Osteoblast (primary cell): ENCODE measurements at regions not wholly inside any gene's neighbourhood (a gene's known extent, or its start where the extent isn't known, plus 50 kb on each side); places are given as distances from the start of the nearest gene placed in this dataset.
A peak's percentile ranks its signal among the peaks of the same experiment; 100 is the strongest.
"Not testable (repeated sequence)": the region's sequence is repeated elsewhere in the genome, so short reads cannot be mapped to it uniquely, and the experiment has no call there.

Experiments
- DNase-seq: peaks from one replicate; pipeline ENCODE4 v3.0.0; 2011; ENCODE audit warnings: low spot score, mixed read lengths; ENCODE audit not compliant: insufficient read length; ENCODE audit errors: missing footprints
- H2AFZ ChIP-seq: 2 replicates; pipeline ENCODE4 v1.6.0; 2011; ENCODE audit warnings: mild to moderate bottlenecking, low read length
- H3K27ac ChIP-seq: 2 replicates; pipeline ENCODE4 v1.5.1; 2011; ENCODE audit warnings: mild to moderate bottlenecking, low read depth, low read length, moderate library complexity
- H3K27me3 ChIP-seq: 2 replicates; pipeline ENCODE4 v1.6.0; 2012; ENCODE audit warnings: mild to moderate bottlenecking, control low read depth, inconsistent platforms, low read length, moderate library complexity; ENCODE audit not compliant: insufficient read depth
- H3K36me3 ChIP-seq: 2 replicates; pipeline ENCODE4 v1.5.1; 2011; ENCODE audit warnings: mild to moderate bottlenecking, low read length, control low read depth, moderate library complexity; ENCODE audit not compliant: insufficient read depth
- H3K4me1 ChIP-seq: 2 replicates; pipeline ENCODE4 v1.5.1; 2011; ENCODE audit warnings: mild to moderate bottlenecking, low read length, control low read depth, moderate library complexity; ENCODE audit not compliant: insufficient read depth
- H3K4me2 ChIP-seq: 2 replicates; pipeline ENCODE4 v1.6.0; 2011; ENCODE audit warnings: mild to moderate bottlenecking, low read length; ENCODE audit not compliant: insufficient read depth
- H3K4me3 ChIP-seq: fragments of 200-600 bp; sonication (generic); 3 replicates; pipeline ENCODE4 v1.5.1; 2012; ENCODE audit warnings: mild to moderate bottlenecking, low read length, inconsistent platforms; ENCODE audit not compliant: insufficient read depth
- H3K79me2 ChIP-seq: 2 replicates; pipeline ENCODE4 v1.6.0; 2012; ENCODE audit warnings: mild to moderate bottlenecking, low read length, control low read depth, inconsistent platforms; ENCODE audit not compliant: insufficient read depth
- H3K9me3 ChIP-seq: 2 replicates; pipeline ENCODE4 v1.5.1; 2011; ENCODE audit warnings: low read depth, low read length, control low read depth
- H4K20me1 ChIP-seq: 2 replicates; pipeline ENCODE4 v1.6.0; 2012; ENCODE audit warnings: mild to moderate bottlenecking, low read length, control low read depth; ENCODE audit not compliant: insufficient read depth
- CTCF ChIP-seq: IDR thresholded peaks from 2 replicates; pipeline ENCODE4 v1.5.1; 2011; ENCODE audit warnings: mild to moderate bottlenecking, low read depth, low read length, moderate library complexity; ENCODE audit errors: extremely low read depth

DNA sequence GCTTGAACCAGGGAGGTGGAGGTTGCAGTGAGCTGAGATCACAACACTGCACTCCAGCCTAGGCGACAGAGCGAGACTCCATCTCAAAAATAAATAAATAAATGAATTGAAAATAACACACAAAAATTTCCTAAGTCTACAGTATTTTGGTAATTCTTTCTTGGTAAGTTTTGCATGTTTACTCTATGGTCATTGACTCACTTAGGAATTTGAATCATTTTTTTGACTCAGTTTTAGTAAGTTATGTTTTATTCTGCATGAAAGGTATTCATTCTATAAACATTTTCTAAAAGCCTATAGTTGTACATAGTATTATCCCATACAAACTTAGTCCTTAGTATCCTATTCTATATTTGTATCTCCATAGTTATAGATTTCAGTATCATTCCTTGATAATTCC is 772.9 kb upstream of the SLIT2 start:
- no peak overlapping the region for H3K4me3 ChIP-seq
- no peaks in the 10 kb centered on the region for H3K9me3 ChIP-seq
- no peaks in the 10 kb centered on the region for H3K36me3 ChIP-seq
- peak overlapping the region; percentile 9 for H3K27ac ChIP-seq
- H3K4me2 ChIP-seq, result peak overlapping the region; percentile 11
- TF ChIP-seq CTCF, result no peak
- no peak overlapping the region for H2AFZ ChIP-seq
- peaks cover 10% of the 10 kb centered on the region for H3K4me1 ChIP-seq
- no peaks in the 10 kb centered on the region for H4K20me1 ChIP-seq
- peak; percentile 55 for DNase-seq
- no peaks in the 10 kb centered on the region for H3K27me3 ChIP-seq
- no peaks in the 10 kb centered on the region for H3K79me2 ChIP-seq

DNA sequence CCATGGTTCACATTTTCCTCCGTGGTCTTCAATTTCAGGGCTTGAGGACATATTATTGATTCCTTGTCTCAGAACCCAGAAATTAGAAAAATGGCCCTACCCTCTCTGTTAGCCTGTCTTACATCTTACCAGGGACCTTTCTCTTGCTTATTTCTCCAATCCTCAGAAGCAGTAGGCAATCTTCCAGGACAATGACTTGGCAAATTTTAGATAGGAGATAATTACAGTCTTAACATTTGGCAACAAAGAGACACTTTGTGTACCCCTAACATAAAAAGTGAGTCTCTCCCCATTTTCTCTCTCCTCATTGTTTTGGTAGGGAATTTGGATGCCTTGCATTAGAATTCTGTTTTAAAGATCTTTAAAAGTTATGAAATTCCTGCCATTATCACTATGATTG is 778.1 kb upstream of the SLIT2 start:
- Histone ChIP-seq H3K27me3 (no peaks in the 10 kb centered on the region), H3K79me2 (no peaks in the 10 kb centered on the region), H3K27ac (no peak overlapping the region), H3K4me2 (no peak overlapping the region), H3K9me3 (no peaks in the 10 kb centered on the region), H3K4me1 (no peaks in the 10 kb centered on the region), H3K36me3 (no peaks in the 10 kb centered on the region), H4K20me1 (no peaks in the 10 kb centered on the region), H3K4me3 (no peak overlapping the region), H2AFZ (peak overlapping the region; percentile 60)
- TF ChIP-seq CTCF, result no peak
- DNase-seq, result no peak

DNA sequence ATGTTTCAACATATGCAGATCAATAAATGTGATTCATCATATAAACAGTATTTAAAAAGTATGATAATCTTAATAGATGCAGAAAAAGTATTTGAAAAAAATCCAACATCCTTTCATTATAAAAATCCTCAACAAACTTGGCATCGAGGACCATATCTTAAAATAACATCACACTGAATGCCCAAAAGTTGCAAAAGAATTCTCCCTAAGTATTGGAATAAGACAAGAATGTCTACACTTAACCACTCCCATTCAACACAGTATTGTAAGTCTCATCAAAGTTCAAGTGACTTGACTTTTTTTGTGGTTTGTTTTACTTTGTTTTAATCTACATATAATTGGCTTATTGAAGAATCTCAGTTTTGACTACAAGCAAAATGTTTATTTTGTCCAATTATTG is 779.0 kb upstream of the SLIT2 start:
- Histone ChIP-seq H3K36me3 (no peaks in the 10 kb centered on the region), H3K27me3 (no peaks in the 10 kb centered on the region), H3K4me3 (no peak overlapping the region), H3K4me1 (no peaks in the 10 kb centered on the region), H3K79me2 (no peaks in the 10 kb centered on the region), H2AFZ (no peak overlapping the region), H3K4me2 (no peak overlapping the region), H3K9me3 (no peaks in the 10 kb centered on the region), H4K20me1 (no peaks in the 10 kb centered on the region), H3K27ac (no peak overlapping the region)
- DNase-seq, result peak; percentile 5
- no peak for TF ChIP-seq CTCF

GRCh38 chr4:19470001-19470400 is 781.7 kb upstream of the SLIT2 start:
- not testable (repeated sequence) for DNase-seq, H3K4me3 ChIP-seq, H3K36me3 ChIP-seq, H3K9me3 ChIP-seq, H3K79me2 ChIP-seq, H3K4me2 ChIP-seq, H3K4me1 ChIP-seq, H3K27ac ChIP-seq, H3K27me3 ChIP-seq, H2AFZ ChIP-seq, H4K20me1 ChIP-seq

- Histone ChIP-seq H4K20me1 (no peaks in the 10 kb centered on the region), H3K9me3 (no peaks in the 10 kb centered on the region), H3K27ac (no peak overlapping the region), H2AFZ (no peak overlapping the region), H3K36me3 (no peaks in the 10 kb centered on the region), H3K4me2 (no peak overlapping the region), H3K4me1 (no peaks in the 10 kb centered on the region), H3K4me3 (no peak overlapping the region), H3K79me2 (no peaks in the 10 kb centered on the region), H3K27me3 (no peaks in the 10 kb centered on the region)
- no peak for TF ChIP-seq CTCF
- no peak for DNase-seq
These were observed 789.6 kb upstream of the SLIT2 start for GRCh38 chr4:19462117-19462516.
